Endothelial cell of umbilical vein (primary cell): ENCODE measurements at regions not wholly inside any gene's neighbourhood (a gene's known extent, or its start where the extent isn't known, plus 50 kb on each side); places are given as distances from the start of the nearest gene placed in this dataset.

Experiments used
- BruUV-seq: library from RNA; stranded (reverse); fragments of 400-500 nt; replicated peaks from 2 replicates; lab custom pipeline; 2021; lab: Mats Ljungman, UMichigan
- CTCF ChIA-PET: fragments of 300-600, 350-600 bp; sonication (Branson Sonifier 250); formaldehyde crosslinking; loops from one replicate; lab custom pipeline; 2021; ENCODE audit warnings: antibody characterized with exemption, inconsistent platforms; lab: Charles Lee
- POLR2A ChIA-PET: fragments of 300-600, 350-600 bp; sonication (Branson Sonifier 250); formaldehyde crosslinking; loops from one replicate; lab custom pipeline; 2021; ENCODE audit warnings: antibody characterized with exemption, inconsistent platforms; lab: Charles Lee
- DNase-seq: peaks from one replicate; pipeline ENCODE4 v3.0.0-alpha.2; 2011; ENCODE audit warnings: low read depth, low spot score
- FAIRE-seq: peaks from 2 replicates; lab custom pipeline; 2011; peaks lifted over from hg19 to GRCh38; lab: Jason Lieb, UNC
- H2AFZ ChIP-seq: 2 replicates; pipeline ENCODE4 v1.6.0; 2012; ENCODE audit warnings: low read depth, low read length, control low read depth, inconsistent platforms
- H3K27ac ChIP-seq: 2 replicates; pipeline ENCODE4 v1.5.1; 2011; ENCODE audit warnings: low read depth, mild to moderate bottlenecking, control low read depth, low read length, moderate library complexity; ENCODE audit not compliant: insufficient read depth
- H3K27me3 ChIP-seq, 2 experiments: 2 replicates each; pipeline versions ENCODE4 v1.6.0 to v1.6.1; 2011; ENCODE audit warnings: low read length in 2 of 2, mixed read lengths in 1 of 2; ENCODE audit not compliant: control insufficient read depth in 2 of 2, insufficient read depth in 2 of 2
- H3K36me3 ChIP-seq, 2 experiments: 2 replicates in 1 of 2; 3 replicates in 1 of 2; pipeline ENCODE4 v1.5.1; 2011; ENCODE audit warnings: low read length in 2 of 2, mild to moderate bottlenecking in 1 of 2, moderate library complexity in 1 of 2; ENCODE audit not compliant: control insufficient read depth in 2 of 2, insufficient read depth in 2 of 2; ENCODE audit errors: extremely low read depth in 1 of 2
- H3K4me1 ChIP-seq: 3 replicates; pipeline ENCODE4 v1.5.1; 2011; ENCODE audit warnings: mild to moderate bottlenecking, low read length; ENCODE audit not compliant: control insufficient read depth, insufficient read depth; ENCODE audit errors: extremely low read depth
- H3K4me2 ChIP-seq: 2 replicates; pipeline ENCODE4 v1.6.1; 2011; ENCODE audit warnings: low read length, control low read depth, mixed read lengths; ENCODE audit not compliant: insufficient read depth
- H3K4me3 ChIP-seq, 3 experiments: fragments of 200-600 bp in 1 of 3; sonication (generic), shearing (Covaris generic) in 1 of 3; replicated peaks in 1 of 3; 2 replicates each; pipeline ENCODE4 v1.5.1; 2011 to 2016; ENCODE audit warnings: control low read depth in 3 of 3, low read length in 3 of 3, mild to moderate bottlenecking in 2 of 3, inconsistent platforms in 1 of 3, low read depth in 1 of 3, moderate library complexity in 1 of 3; ENCODE audit not compliant: insufficient read depth in 1 of 3
- H3K79me2 ChIP-seq: 2 replicates; pipeline ENCODE4 v1.6.0; 2012; ENCODE audit warnings: low read length, inconsistent platforms; ENCODE audit not compliant: control insufficient read depth, insufficient read depth
- H3K9ac ChIP-seq: replicated peaks from 2 replicates; pipeline ENCODE3; 2011; ENCODE audit warnings: low read length, control low read depth; ENCODE audit not compliant: insufficient read depth; ENCODE audit errors: extremely low read depth
- H3K9me1 ChIP-seq: replicated peaks from 3 replicates; pipeline ENCODE4 v1.6.0; 2011; ENCODE audit warnings: mild to moderate bottlenecking, low read length; ENCODE audit not compliant: control insufficient read depth, insufficient read depth; ENCODE audit errors: extremely low read depth
- H3K9me3 ChIP-seq: replicated peaks from 2 replicates; pipeline ENCODE4 v1.5.1; 2012; ENCODE audit warnings: low read length, inconsistent platforms; ENCODE audit not compliant: control insufficient read depth, insufficient read depth
- H4K20me1 ChIP-seq: replicated peaks from 2 replicates; pipeline ENCODE3; 2011; ENCODE audit warnings: mild to moderate bottlenecking, low read length; ENCODE audit not compliant: control insufficient read depth, insufficient read depth; ENCODE audit errors: extremely low read depth
- CTCF ChIP-seq, 2 donors: IDR thresholded peaks; 1 replicate in 1 of 2; 2 replicates in 1 of 2; pipeline ENCODE4 v1.5.1; 2011; ENCODE audit warnings: low read length in 2 of 2, mild to moderate bottlenecking in 2 of 2, moderate library complexity in 2 of 2, control low read depth in 1 of 2, inconsistent platforms in 1 of 2, low read depth in 1 of 2; ENCODE audit not compliant: insufficient read depth in 1 of 2; ENCODE audit errors: extremely low read depth in 1 of 2
- EZH2 ChIP-seq: IDR thresholded peaks from 2 replicates; pipeline ENCODE4 v1.6.1; 2012; ENCODE audit warnings: borderline replicate concordance, low read depth, mild to moderate bottlenecking, moderate library complexity, low read length, inconsistent platforms; ENCODE audit not compliant: severe bottlenecking
- FOS ChIP-seq: IDR thresholded peaks from 2 replicates; pipeline ENCODE4 v1.6.1; 2011; ENCODE audit warnings: mild to moderate bottlenecking, low read length, moderate library complexity, borderline replicate concordance; ENCODE audit not compliant: insufficient read depth
- GATA2 ChIP-seq: IDR thresholded peaks from 2 replicates; pipeline ENCODE4 v1.7.0; 2011; ENCODE audit warnings: low read depth, mild to moderate bottlenecking, moderate library complexity, mixed read lengths, low read length; ENCODE audit not compliant: insufficient read length, insufficient read depth
- JUN ChIP-seq: IDR thresholded peaks from 2 replicates; pipeline ENCODE4 v1.6.1; 2011; ENCODE audit warnings: borderline replicate concordance, low read depth; ENCODE audit not compliant: insufficient read length, insufficient read depth
- MAX ChIP-seq: IDR thresholded peaks from 2 replicates; pipeline ENCODE4 v1.6.1; 2011; ENCODE audit not compliant: insufficient read depth, insufficient read length
- MYC ChIP-seq: IDR thresholded peaks from one replicate; pipeline ENCODE4 v1.6.1; 2011; ENCODE audit warnings: mild to moderate bottlenecking, low read depth, low read length
- POLR2A ChIP-seq: IDR thresholded peaks from 2 replicates; pipeline ENCODE4 v1.6.1; 2012; ENCODE audit warnings: low read depth, mild to moderate bottlenecking, control low read depth, low read length
- POLR2AphosphoS5 ChIP-seq: IDR thresholded peaks from 2 replicates; pipeline ENCODE4 v1.6.1; 2012; ENCODE audit warnings: low read depth, mild to moderate bottlenecking, control low read depth, low read length, moderate library complexity; ENCODE audit not compliant: insufficient read depth
- dilution Hi-C: fragments of 300-500 bp; cut with MboI; formaldehyde crosslinking; loops from one replicate; pipeline ENCODE4 v1.15.0; 2019; ENCODE audit warnings: low sequenced_read_pairs; ENCODE audit not compliant: extremely low pct_ligation_motif_present
- intact Hi-C: fragments of 100-400 bp; cut with micrococcal nuclease; formaldehyde crosslinking; loops from one replicate; pipeline ENCODE4 v1.10.0; 2022

- Histone ChIP-seq H3K4me2 (no peak overlapping the region), H3K79me2 (no peaks in the 10 kb centered on the region), H2AFZ (no peak overlapping the region), H3K27ac (no peak overlapping the region), H3K9ac (no peak overlapping the region), H3K4me3 (no peak overlapping the region), H3K36me3 (no peaks in the 10 kb centered on the region), H3K9me3 (no peaks in the 10 kb centered on the region), H3K4me1 (no peaks in the 10 kb centered on the region), H4K20me1 (no peaks in the 10 kb centered on the region), H3K27me3 (no peaks in the 10 kb centered on the region), H3K9me1 (no peaks in the 10 kb centered on the region)
- no TSS peak for BruUV-seq
- DNase-seq, result no peak
- dilution Hi-C loops, result no loop called here
- TF ChIP-seq POLR2AphosphoS5, result no peak
- no peak for TF ChIP-seq JUN
- TF ChIP-seq MYC, result no peak
- TF ChIP-seq FOS, result no peak
- TF ChIP-seq POLR2A, result no peak
- no peak for TF ChIP-seq EZH2
- TF ChIP-seq GATA2, result no peak
- no peak for TF ChIP-seq MAX
- TF ChIP-seq CTCF (IDR thresholded peaks at IDR 0.05; ENCODE audit: extremely low read depth in 1 of 2, insufficient read depth in 1 of 2, low read depth in 1 of 2, low read length in 2 of 2), result no peak
- POLR2A ChIA-PET, result no interaction called here
- intact Hi-C loops, result no loop called here
- FAIRE-seq, result no peak
- CTCF ChIA-PET, result no interaction called here
Measured at GRCh38 chr10:118979661-118980060, 49.9 kb upstream of the NANOS1 start.
